ENCODE measurements at regions not wholly inside any gene's neighbourhood (a gene's known extent, or its start where the extent isn't known, plus 50 kb on each side); places are given as distances from the start of the nearest gene placed in this dataset.
"Not testable (repeated sequence)": the region's sequence is repeated elsewhere in the genome, so short reads cannot be mapped to it uniquely, and the experiment has no call there.

- H3K36me3 ChIP-seq (ENCODE audit: insufficient read depth, low read length); H3K4me1 ChIP-seq (ENCODE audit: control insufficient read depth, insufficient read depth, low read length, unreplicated experiment); H3K27ac ChIP-seq (ENCODE audit: low read depth, low read length); H3K4me3 ChIP-seq (ENCODE audit: low read depth, low read length); H2AFZ ChIP-seq (ENCODE audit: low read length, unreplicated experiment); H3K79me2 ChIP-seq (ENCODE audit: control insufficient read depth, insufficient read depth, low read length, unreplicated experiment): not testable (repeated sequence)
- H3K27me3 ChIP-seq (ENCODE audit: insufficient read depth, low read length), result peaks cover 38% of the 10 kb centered on the region
These were observed 68.7 kb downstream of the PRKAB2 start for GRCh38 chr1:147103416-147104155.

GRCh38 chr1:147099192-147099591, 73.1 kb downstream of the PRKAB2 start:
- Histone ChIP-seq H3K4me3 (ENCODE audit: low read depth, low read length) (no peak overlapping the region), H2AFZ (ENCODE audit: low read length, unreplicated experiment) (no peak overlapping the region), H3K79me2 (ENCODE audit: control insufficient read depth, insufficient read depth, low read length, unreplicated experiment) (no peaks in the 10 kb centered on the region), H3K4me1 (ENCODE audit: control insufficient read depth, insufficient read depth, low read length, unreplicated experiment) (no peaks in the 10 kb centered on the region), H3K36me3 (ENCODE audit: insufficient read depth, low read length) (no peaks in the 10 kb centered on the region), H3K27me3 (ENCODE audit: insufficient read depth, low read length) (peaks cover 29% of the 10 kb centered on the region), H3K27ac (ENCODE audit: low read depth, low read length) (no peak overlapping the region)

- not testable (repeated sequence) for H3K27ac ChIP-seq (ENCODE audit: low read depth, low read length); H3K79me2 ChIP-seq (ENCODE audit: control insufficient read depth, insufficient read depth, low read length, unreplicated experiment); H3K36me3 ChIP-seq (ENCODE audit: insufficient read depth, low read length); H2AFZ ChIP-seq (ENCODE audit: low read length, unreplicated experiment); H3K4me1 ChIP-seq (ENCODE audit: control insufficient read depth, insufficient read depth, low read length, unreplicated experiment); H3K4me3 ChIP-seq (ENCODE audit: low read depth, low read length)
- H3K27me3 ChIP-seq (ENCODE audit: insufficient read depth, low read length), result peaks cover 34% of the 10 kb centered on the region
These were observed 73.8 kb downstream of the PRKAB2 start for GRCh38 chr1:147098338-147098973.

- Histone ChIP-seq H3K36me3 (ENCODE audit: insufficient read depth, low read length) (no peaks in the 10 kb centered on the region), H3K27ac (ENCODE audit: low read depth, low read length) (no peak overlapping the region), H3K79me2 (ENCODE audit: control insufficient read depth, insufficient read depth, low read length, unreplicated experiment) (no peaks in the 10 kb centered on the region), H3K4me1 (ENCODE audit: control insufficient read depth, insufficient read depth, low read length, unreplicated experiment) (no peaks in the 10 kb centered on the region), H3K27me3 (ENCODE audit: insufficient read depth, low read length) (peaks cover 30% of the 10 kb centered on the region), H2AFZ (ENCODE audit: low read length, unreplicated experiment) (no peak overlapping the region), H3K4me3 (ENCODE audit: low read depth, low read length) (no peak overlapping the region)
These were observed 76.6 kb downstream of the PRKAB2 start for GRCh38 chr1:147095691-147096090.

- no peak overlapping the region for H3K4me3 ChIP-seq (ENCODE audit: low read depth, low read length)
- H2AFZ ChIP-seq (ENCODE audit: low read length, unreplicated experiment), result no peak overlapping the region
- no peaks in the 10 kb centered on the region for H3K36me3 ChIP-seq (ENCODE audit: insufficient read depth, low read length)
- H3K27ac ChIP-seq (ENCODE audit: low read depth, low read length), result no peak overlapping the region
- no peaks in the 10 kb centered on the region for H3K79me2 ChIP-seq (ENCODE audit: control insufficient read depth, insufficient read depth, low read length, unreplicated experiment)
- H3K27me3 ChIP-seq (ENCODE audit: insufficient read depth, low read length), result peaks cover 44% of the 10 kb centered on the region
- H3K4me1 ChIP-seq (ENCODE audit: control insufficient read depth, insufficient read depth, low read length, unreplicated experiment), result no peaks in the 10 kb centered on the region
These were observed 80.5 kb downstream of the PRKAB2 start for GRCh38 chr1:147091801-147092200.

- Histone ChIP-seq H3K4me3 (ENCODE audit: low read depth, low read length) (no peak overlapping the region), H2AFZ (ENCODE audit: low read length, unreplicated experiment) (no peak overlapping the region), H3K27me3 (ENCODE audit: insufficient read depth, low read length) (peaks cover 41% of the 10 kb centered on the region)
These were observed 82.8 kb downstream of the PRKAB2 start for GRCh38 chr1:147089457-147089856.

GRCh38 chr1:147086129-147086528, 86.1 kb downstream of the PRKAB2 start:
- Histone ChIP-seq H3K4me1 (ENCODE audit: control insufficient read depth, insufficient read depth, low read length, unreplicated experiment) (peaks cover 3% of the 10 kb centered on the region), H3K4me3 (ENCODE audit: low read depth, low read length) (no peak overlapping the region), H3K79me2 (ENCODE audit: control insufficient read depth, insufficient read depth, low read length, unreplicated experiment) (no peaks in the 10 kb centered on the region), H3K27me3 (ENCODE audit: insufficient read depth, low read length) (peaks cover 44% of the 10 kb centered on the region), H3K36me3 (ENCODE audit: insufficient read depth, low read length) (no peaks in the 10 kb centered on the region), H3K27ac (ENCODE audit: low read depth, low read length) (no peak overlapping the region), H2AFZ (ENCODE audit: low read length, unreplicated experiment) (no peak overlapping the region)

More at GRCh38 chr1:147089457-147089856, 82.8 kb downstream of the PRKAB2 start:
- Histone ChIP-seq H3K4me1 (ENCODE audit: control insufficient read depth, insufficient read depth, low read length, unreplicated experiment) (no peaks in the 10 kb centered on the region), H3K36me3 (ENCODE audit: insufficient read depth, low read length) (no peaks in the 10 kb centered on the region), H3K79me2 (ENCODE audit: control insufficient read depth, insufficient read depth, low read length, unreplicated experiment) (no peaks in the 10 kb centered on the region), H3K27ac (ENCODE audit: low read depth, low read length) (no peak overlapping the region)

GRCh38 chr1:147084273-147085096, 87.8 kb downstream of the PRKAB2 start:
- H3K27me3 ChIP-seq (ENCODE audit: insufficient read depth, low read length), result peaks cover 51% of the 10 kb centered on the region
- peaks cover 3% of the 10 kb centered on the region for H3K4me1 ChIP-seq (ENCODE audit: control insufficient read depth, insufficient read depth, low read length, unreplicated experiment)
- H3K27ac ChIP-seq (ENCODE audit: low read depth, low read length), result peak overlapping the region; percentile 85
- H2AFZ ChIP-seq (ENCODE audit: low read length, unreplicated experiment), result peak overlapping the region; percentile 97
- peak overlapping the region; percentile 83 for H3K4me3 ChIP-seq (ENCODE audit: low read depth, low read length)
- H3K36me3 ChIP-seq (ENCODE audit: insufficient read depth, low read length), result no peaks in the 10 kb centered on the region
- no peaks in the 10 kb centered on the region for H3K79me2 ChIP-seq (ENCODE audit: control insufficient read depth, insufficient read depth, low read length, unreplicated experiment)

GRCh38 chr1:147083919-147084272, 88.4 kb downstream of the PRKAB2 start:
- no peaks in the 10 kb centered on the region for H3K36me3 ChIP-seq (ENCODE audit: insufficient read depth, low read length)
- H3K27ac ChIP-seq (ENCODE audit: low read depth, low read length), result no peak overlapping the region
- H2AFZ ChIP-seq (ENCODE audit: low read length, unreplicated experiment), result no peak overlapping the region
- no peaks in the 10 kb centered on the region for H3K79me2 ChIP-seq (ENCODE audit: control insufficient read depth, insufficient read depth, low read length, unreplicated experiment)
- peak overlapping the region; percentile 83 for H3K4me3 ChIP-seq (ENCODE audit: low read depth, low read length)
- peaks cover 53% of the 10 kb centered on the region for H3K27me3 ChIP-seq (ENCODE audit: insufficient read depth, low read length)
- H3K4me1 ChIP-seq (ENCODE audit: control insufficient read depth, insufficient read depth, low read length, unreplicated experiment), result peaks cover 3% of the 10 kb centered on the region

GRCh38 chr1:147080671-147081394, 91.4 kb downstream of the PRKAB2 start:
- Histone ChIP-seq H2AFZ (ENCODE audit: low read length, unreplicated experiment) (no peak overlapping the region), H3K27ac (ENCODE audit: low read depth, low read length) (no peak overlapping the region), H3K4me3 (ENCODE audit: low read depth, low read length) (no peak overlapping the region), H3K36me3 (ENCODE audit: insufficient read depth, low read length) (no peaks in the 10 kb centered on the region), H3K79me2 (ENCODE audit: control insufficient read depth, insufficient read depth, low read length, unreplicated experiment) (no peaks in the 10 kb centered on the region), H3K4me1 (ENCODE audit: control insufficient read depth, insufficient read depth, low read length, unreplicated experiment) (peaks cover 3% of the 10 kb centered on the region), H3K27me3 (ENCODE audit: insufficient read depth, low read length) (peaks cover 81% of the 10 kb centered on the region)

Data from ACC112 (cell line).